ENCODE measurements at regions not wholly inside any gene's neighbourhood (a gene's known extent, or its start where the extent isn't known, plus 50 kb on each side); places are given as distances from the start of the nearest gene placed in this dataset.

DNA sequence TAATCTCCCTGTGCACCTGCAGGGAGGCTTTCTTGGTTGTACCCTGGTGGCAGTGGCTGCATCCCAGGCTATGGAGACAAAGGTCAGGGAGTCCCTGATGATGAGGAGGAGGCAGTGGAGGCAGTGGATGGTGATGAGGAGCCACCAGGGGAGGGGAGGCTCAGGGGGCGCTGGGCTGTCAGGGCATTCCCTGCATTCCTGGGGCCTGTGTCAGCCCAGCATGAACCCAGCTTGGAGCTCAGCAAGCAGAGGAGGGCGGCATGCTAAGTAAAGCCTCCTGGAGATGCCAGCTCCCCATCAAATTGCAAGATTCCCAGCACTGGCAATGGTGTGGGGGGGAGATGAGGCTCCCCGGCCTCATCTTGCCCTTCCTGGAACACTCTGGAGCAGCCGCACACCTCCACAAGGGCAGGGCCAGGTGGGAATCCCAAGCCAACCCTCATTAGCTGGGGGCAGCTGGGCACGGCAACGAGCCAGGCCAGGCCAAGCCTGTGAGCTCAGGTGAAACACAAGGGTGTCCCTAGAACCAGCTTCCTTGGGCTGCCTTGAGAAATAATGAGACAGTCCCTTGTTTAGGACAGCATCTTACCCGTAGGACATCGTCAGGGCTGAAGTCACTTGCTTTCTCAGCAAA lies 469.5 kb downstream of the MATN1 start:
- ChIA-PET POLR2A (no interaction called here), CTCF (interaction anchor here (0.8 kb wide), 1 partner anchor 127 kb away, joined by 4 read pairs; no protein-coding TSS in a partner anchor)
- DNase-seq (ENCODE audit: extremely low spot score): no peak
- TF ChIP-seq, protein P1, sequence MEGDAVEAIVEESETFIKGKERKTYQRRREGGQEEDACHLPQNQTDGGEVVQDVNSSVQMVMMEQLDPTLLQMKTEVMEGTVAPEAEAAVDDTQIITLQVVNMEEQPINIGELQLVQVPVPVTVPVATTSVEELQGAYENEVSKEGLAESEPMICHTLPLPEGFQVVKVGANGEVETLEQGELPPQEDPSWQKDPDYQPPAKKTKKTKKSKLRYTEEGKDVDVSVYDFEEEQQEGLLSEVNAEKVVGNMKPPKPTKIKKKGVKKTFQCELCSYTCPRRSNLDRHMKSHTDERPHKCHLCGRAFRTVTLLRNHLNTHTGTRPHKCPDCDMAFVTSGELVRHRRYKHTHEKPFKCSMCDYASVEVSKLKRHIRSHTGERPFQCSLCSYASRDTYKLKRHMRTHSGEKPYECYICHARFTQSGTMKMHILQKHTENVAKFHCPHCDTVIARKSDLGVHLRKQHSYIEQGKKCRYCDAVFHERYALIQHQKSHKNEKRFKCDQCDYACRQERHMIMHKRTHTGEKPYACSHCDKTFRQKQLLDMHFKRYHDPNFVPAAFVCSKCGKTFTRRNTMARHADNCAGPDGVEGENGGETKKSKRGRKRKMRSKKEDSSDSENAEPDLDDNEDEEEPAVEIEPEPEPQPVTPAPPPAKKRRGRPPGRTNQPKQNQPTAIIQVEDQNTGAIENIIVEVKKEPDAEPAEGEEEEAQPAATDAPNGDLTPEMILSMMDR (IDR thresholded peaks at IDR 0.05; ENCODE audit: control extremely low read depth, extremely low read depth, low read depth, missing control alignments): no peak

DNA sequence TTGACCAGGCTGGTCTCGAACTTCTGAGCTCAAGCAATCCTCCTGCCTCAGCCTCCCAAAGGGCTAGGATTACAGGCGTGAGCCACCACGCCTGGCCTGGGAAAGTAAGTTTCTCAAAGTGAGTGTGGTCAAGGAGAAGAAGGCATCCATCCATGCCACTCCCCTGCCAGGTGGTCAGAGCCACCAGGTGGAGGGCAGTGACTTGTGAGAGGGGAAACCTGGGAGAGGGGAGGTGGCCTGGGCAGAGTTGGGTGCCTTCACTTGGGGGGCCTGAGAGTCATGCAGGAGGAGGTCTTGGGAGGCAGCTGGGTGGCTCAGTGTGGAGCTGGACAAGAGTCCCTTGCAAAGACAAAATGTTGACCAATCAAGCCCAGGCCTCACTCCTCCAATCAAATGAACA lies 470.0 kb downstream of the MATN1 start:
- CTCF ChIA-PET: no interaction called here
- POLR2A ChIA-PET: no interaction called here
- no peak for DNase-seq (ENCODE audit: extremely low spot score)
- TF ChIP-seq, protein P1 (IDR thresholded peaks at IDR 0.05; ENCODE audit: control extremely low read depth, extremely low read depth, low read depth, missing control alignments): no peak

DNA sequence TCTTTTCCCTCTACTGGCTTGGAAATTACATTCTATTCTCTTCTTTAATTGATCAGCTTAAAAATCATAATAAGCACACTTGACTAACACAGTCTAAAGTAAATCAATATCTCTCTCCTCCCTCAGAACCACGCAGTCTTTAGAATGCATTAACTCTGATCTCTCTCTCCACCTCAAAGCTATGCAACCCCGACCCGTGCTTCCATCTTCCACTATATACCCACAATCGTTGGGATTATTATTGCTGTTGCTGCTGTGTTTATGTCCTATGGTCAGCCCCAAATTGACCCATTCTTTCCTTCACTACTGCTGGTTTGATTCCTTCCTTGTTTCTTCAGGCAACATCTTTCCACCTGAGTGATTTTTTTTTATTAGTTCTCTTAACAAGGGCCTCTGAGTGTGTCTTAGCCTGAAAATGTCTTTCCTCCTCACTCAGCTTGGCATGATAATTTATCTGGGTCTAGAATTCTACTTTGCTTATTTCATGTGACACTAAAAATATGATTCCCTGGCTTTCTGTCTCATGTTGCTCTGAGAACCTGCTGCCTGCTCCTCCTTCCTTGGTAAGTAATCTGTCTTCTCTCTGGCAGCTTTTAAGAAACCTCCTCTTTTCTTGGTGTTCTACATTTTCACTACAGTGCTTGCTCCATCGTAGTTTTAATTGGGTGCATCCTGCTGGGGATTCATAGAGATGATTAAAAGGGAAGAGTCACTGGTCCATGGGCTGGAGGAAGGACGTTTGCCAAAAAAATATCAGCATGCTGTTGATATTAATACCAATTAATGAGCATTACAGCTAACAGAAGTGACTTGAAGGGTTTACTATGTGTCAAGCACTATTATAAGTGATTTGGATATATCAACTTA lies 472.2 kb downstream of the MATN1 start:
- ChIA-PET POLR2A (no interaction called here), CTCF (interaction anchor here (1.1 kb wide), 1 partner anchor 18 kb away, joined by 4 read pairs; no protein-coding TSS in a partner anchor)
- no peak for DNase-seq (ENCODE audit: extremely low spot score)
- TF ChIP-seq, protein P1 (IDR thresholded peaks at IDR 0.05; ENCODE audit: control extremely low read depth, extremely low read depth, low read depth, missing control alignments): no peak

DNA sequence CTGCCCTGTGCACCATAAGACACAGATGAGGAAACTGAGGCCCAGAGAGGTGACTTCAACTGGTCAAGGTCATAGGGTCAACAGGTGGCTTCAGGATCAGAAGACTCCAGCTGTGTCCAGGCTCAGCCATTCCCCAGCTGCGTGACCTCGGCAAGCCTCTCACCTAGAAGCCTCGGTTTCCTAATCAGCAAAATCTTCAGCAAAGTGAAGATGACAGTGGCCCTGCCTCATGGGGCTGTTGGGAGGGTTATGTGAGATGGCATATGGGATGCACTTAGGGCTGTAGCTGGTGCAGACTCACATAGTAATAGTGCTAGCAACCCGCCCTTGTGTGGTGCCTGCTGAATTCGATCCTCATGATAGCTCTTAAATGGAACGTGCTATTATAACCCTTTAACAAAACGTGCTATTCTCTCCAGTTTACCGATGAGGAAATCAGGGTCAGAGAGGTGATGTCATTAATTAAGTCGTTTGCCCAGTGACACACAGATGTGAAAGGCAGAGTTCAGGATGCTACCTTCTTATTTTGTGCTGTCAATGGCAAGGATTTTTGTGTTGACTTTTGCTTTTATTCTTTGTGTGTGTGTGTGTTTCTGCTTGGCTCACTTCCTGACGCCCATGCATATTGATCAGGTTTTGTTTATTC lies 472.9 kb downstream of the MATN1 start:
- no peak for DNase-seq (ENCODE audit: extremely low spot score)
- TF ChIP-seq, protein P1 (IDR thresholded peaks at IDR 0.05; ENCODE audit: control extremely low read depth, extremely low read depth, low read depth, missing control alignments): no peak
- CTCF ChIA-PET: interaction anchor here (1.1 kb wide), 1 partner anchor 18 kb away, joined by 4 read pairs; no protein-coding TSS in a partner anchor
- POLR2A ChIA-PET: no interaction called here

DNA sequence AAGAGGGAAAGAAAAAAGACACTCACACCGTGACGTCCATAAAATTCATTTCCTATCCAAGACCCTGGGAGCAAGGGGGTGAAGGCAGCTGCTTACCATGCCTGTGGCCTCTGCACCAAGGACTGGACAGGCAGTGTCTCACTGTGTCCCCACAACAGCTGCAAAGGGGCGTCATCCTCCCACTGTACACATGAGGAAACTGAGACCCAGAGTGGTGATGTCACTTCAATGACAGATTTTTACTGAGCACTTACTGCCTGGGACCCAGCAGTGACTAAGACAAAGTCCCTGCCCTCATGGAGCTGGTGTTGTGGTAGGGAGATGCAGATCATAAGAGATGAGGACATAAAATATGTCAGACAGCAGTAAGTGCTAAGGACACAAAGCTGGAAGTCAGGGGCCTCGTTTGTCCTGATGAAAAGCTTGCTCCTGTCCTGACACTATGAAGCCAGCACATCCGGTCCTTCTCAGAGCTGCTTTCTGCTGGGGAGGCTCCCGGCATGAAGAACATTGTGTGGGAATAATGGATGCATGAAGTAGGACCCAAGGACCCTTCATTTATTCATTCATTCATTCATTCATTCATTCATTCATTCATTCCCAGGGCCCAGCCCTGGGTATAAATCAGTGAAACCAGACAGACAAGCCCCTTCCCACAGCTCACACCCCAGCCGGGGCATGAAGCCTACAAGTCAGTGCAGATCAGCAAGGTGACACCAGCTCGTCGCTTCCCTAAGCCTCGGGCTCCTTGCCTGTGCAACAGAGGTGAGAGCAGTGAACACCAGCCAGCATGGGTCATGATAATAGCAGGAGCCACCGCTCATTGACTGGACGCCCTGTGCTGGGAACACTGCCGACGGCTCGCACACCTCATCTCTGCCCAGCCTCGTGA lies 473.7 kb downstream of the MATN1 start:
- DNase-seq (ENCODE audit: extremely low spot score): no peak
- ChIA-PET POLR2A (no interaction called here), CTCF (no interaction called here)
- TF ChIP-seq, protein P1 (IDR thresholded peaks at IDR 0.05; ENCODE audit: control extremely low read depth, extremely low read depth, low read depth, missing control alignments): no peak

DNA sequence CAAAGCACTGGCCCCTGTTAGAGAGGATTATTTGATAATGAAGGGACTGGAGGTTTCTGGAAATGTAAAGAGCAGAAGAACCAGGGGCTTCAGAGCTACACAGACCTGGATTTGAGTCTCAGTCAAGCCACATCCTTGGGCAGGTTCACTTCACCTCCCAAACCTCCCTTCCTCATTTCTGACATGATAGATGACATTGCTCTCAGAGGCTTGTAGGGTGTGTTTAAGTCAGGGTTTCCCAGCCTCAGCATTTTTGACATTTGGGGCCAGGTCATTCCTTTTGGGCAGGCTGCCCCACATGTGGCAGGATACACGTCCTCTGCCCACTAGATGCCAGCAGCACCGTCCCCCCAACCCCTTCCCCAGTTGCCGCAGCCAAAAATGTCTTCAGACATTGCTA lies 474.6 kb downstream of the MATN1 start:
- ChIA-PET CTCF (no interaction called here), POLR2A (no interaction called here)
- DNase-seq (ENCODE audit: extremely low spot score): no peak
- TF ChIP-seq, protein P1 (IDR thresholded peaks at IDR 0.05; ENCODE audit: control extremely low read depth, extremely low read depth, low read depth, missing control alignments): no peak

Measured in GM10248 (cell line).